H9 (cell line): ENCODE measurements at regions not wholly inside any gene's neighbourhood (a gene's known extent, or its start where the extent isn't known, plus 50 kb on each side); places are given as distances from the start of the nearest gene placed in this dataset.

Experiments
- DNase-seq: peaks from one replicate; pipeline ENCODE4 v3.0.0-alpha.2; 2017
- H2AFZ ChIP-seq: one replicate; pipeline ENCODE4 v1.6.1; 2013; ENCODE audit warnings: mild to moderate bottlenecking, low read length, control low read depth, moderate library complexity
- H2AK5ac ChIP-seq: 2 replicates; pipeline ENCODE4 v1.6.1; 2013; ENCODE audit warnings: low read length, control low read depth, mixed read lengths; ENCODE audit not compliant: insufficient read length
- H2BK120ac ChIP-seq: one replicate; pipeline ENCODE4 v1.6.1; 2013; ENCODE audit warnings: low read depth, mild to moderate bottlenecking, low read length, control low read depth, inconsistent platforms; ENCODE audit not compliant: poor library complexity, severe bottlenecking
- H2BK12ac ChIP-seq: 2 replicates; pipeline ENCODE4 v1.6.1; 2013; ENCODE audit warnings: low read length, control low read depth, mixed read lengths, low read depth; ENCODE audit not compliant: insufficient read length
- H2BK15ac ChIP-seq: 2 replicates; pipeline ENCODE4 v1.6.1; 2013; ENCODE audit warnings: low read depth, low read length, control low read depth
- H2BK20ac ChIP-seq: one replicate; pipeline ENCODE4 v1.6.1; 2013; ENCODE audit warnings: low read depth, mild to moderate bottlenecking, low read length, control low read depth, inconsistent platforms; ENCODE audit not compliant: poor library complexity, severe bottlenecking
- H2BK5ac ChIP-seq: 2 replicates; pipeline ENCODE4 v1.6.1; 2013; ENCODE audit warnings: low read length, control low read depth, mixed read lengths; ENCODE audit not compliant: insufficient read length
- H3K14ac ChIP-seq: 2 replicates; pipeline ENCODE4 v1.6.1; 2013; ENCODE audit warnings: low read length, control low read depth; ENCODE audit not compliant: insufficient read depth
- H3K18ac ChIP-seq: 2 replicates; pipeline ENCODE4 v1.6.1; 2013; ENCODE audit warnings: low read depth, mild to moderate bottlenecking, mixed read lengths, low read length, control low read depth; ENCODE audit not compliant: insufficient read length
- H3K23ac ChIP-seq: 2 replicates; pipeline ENCODE4 v1.6.1; 2013; ENCODE audit warnings: low read length, control low read depth, mixed read lengths, low read depth; ENCODE audit not compliant: insufficient read length
- H3K23me2 ChIP-seq: 2 replicates; pipeline ENCODE4 v1.6.1; 2013; ENCODE audit warnings: low read depth, mild to moderate bottlenecking, mixed read lengths, low read length, control low read depth; ENCODE audit not compliant: insufficient read length, poor library complexity, severe bottlenecking
- H3K27ac ChIP-seq: 2 replicates; pipeline ENCODE4 v1.5.1; 2013; ENCODE audit warnings: low read length, control low read depth, mixed read lengths, low read depth; ENCODE audit not compliant: insufficient read length
- H3K27me3 ChIP-seq: 2 replicates; pipeline ENCODE4 v1.6.1; 2013; ENCODE audit warnings: low read length, control low read depth, inconsistent platforms; ENCODE audit not compliant: insufficient read depth
- H3K4ac ChIP-seq: 2 replicates; pipeline ENCODE4 v1.6.1; 2013; ENCODE audit warnings: low read depth, mild to moderate bottlenecking, control low read depth, inconsistent platforms, low read length, moderate library complexity
- H3K4me1 ChIP-seq: 2 replicates; pipeline ENCODE4 v1.6.1; 2013; ENCODE audit warnings: low read length, control low read depth, inconsistent platforms; ENCODE audit not compliant: insufficient read depth
- H3K4me2 ChIP-seq: 2 replicates; pipeline ENCODE4 v1.6.1; 2013; ENCODE audit warnings: low read length, control low read depth, mixed read lengths; ENCODE audit not compliant: insufficient read length, insufficient read depth
- H3K56ac ChIP-seq: 2 replicates; pipeline ENCODE4 v1.6.1; 2013; ENCODE audit warnings: low read depth, mild to moderate bottlenecking, mixed read lengths, low read length, control low read depth; ENCODE audit not compliant: insufficient read length
- H3K79me1 ChIP-seq: 2 replicates; pipeline ENCODE4 v1.6.1; 2013; ENCODE audit warnings: low read depth, mild to moderate bottlenecking, moderate library complexity, low read length, control low read depth, inconsistent platforms; ENCODE audit not compliant: insufficient read depth, poor library complexity, severe bottlenecking
- H3K79me2 ChIP-seq: 2 replicates; pipeline ENCODE4 v1.6.1; 2013; ENCODE audit warnings: low read length, control low read depth, inconsistent platforms; ENCODE audit not compliant: insufficient read depth
- H3K9ac ChIP-seq: 2 replicates; pipeline ENCODE4 v1.6.1; 2013; ENCODE audit warnings: low read length, control low read depth, mixed read lengths; ENCODE audit not compliant: insufficient read length; ENCODE audit errors: extremely low read depth
- H3K9me3 ChIP-seq: one replicate; pipeline ENCODE4 v1.6.1; 2013; ENCODE audit warnings: low read depth, low read length, inconsistent platforms; ENCODE audit not compliant: control insufficient read depth
- H3T11ph ChIP-seq: one replicate; pipeline ENCODE4 v1.6.1; 2013; ENCODE audit warnings: mild to moderate bottlenecking, low read length, control low read depth, inconsistent platforms
- H4K20me1 ChIP-seq: one replicate; pipeline ENCODE4 v1.6.1; 2013; ENCODE audit not compliant: control insufficient read depth, insufficient read length, insufficient read depth
- H4K5ac ChIP-seq: 2 replicates; pipeline ENCODE4 v1.6.1; 2013; ENCODE audit warnings: low read depth, mild to moderate bottlenecking, mixed read lengths, low read length, control low read depth; ENCODE audit not compliant: insufficient read length
- H4K8ac ChIP-seq: replicated peaks from 2 replicates; pipeline ENCODE4 v1.6.1; 2013; ENCODE audit warnings: low read length, control low read depth, mixed read lengths, low read depth; ENCODE audit not compliant: insufficient read length
- H4K91ac ChIP-seq: 2 replicates; pipeline ENCODE4 v1.6.1; 2013; ENCODE audit warnings: low read depth, mild to moderate bottlenecking, moderate library complexity, mixed read lengths, low read length, control low read depth; ENCODE audit not compliant: insufficient read length
- H3K27ac Mint-ChIP-seq, 3 experiments: 2 replicates in 2 of 3; 3 replicates in 1 of 3; pipeline ENCODE4 v1.8.0; 2020 to 2021; ENCODE audit warnings: mixed read lengths in 3 of 3, mild to moderate bottlenecking in 1 of 3, moderate library complexity in 1 of 3
- H3K27me3 Mint-ChIP-seq: 2 replicates; pipeline ENCODE4 v1.8.0; 2021; ENCODE audit warnings: low read depth, mild to moderate bottlenecking, moderate library complexity, mixed read lengths
- H3K36me3 Mint-ChIP-seq, 3 experiments: 2 replicates in 2 of 3; 3 replicates in 1 of 3; pipeline ENCODE4 v1.8.0; 2020 to 2021; ENCODE audit warnings: low read depth in 3 of 3, mixed read lengths in 3 of 3; ENCODE audit not compliant: insufficient read depth in 1 of 3
- H3K4me1 Mint-ChIP-seq, 2 experiments: 2 replicates each; pipeline ENCODE4 v1.8.0; 2020; ENCODE audit warnings: mixed read lengths in 2 of 2
- H3K4me3 Mint-ChIP-seq, 2 experiments: 2 replicates in 1 of 2; 3 replicates in 1 of 2; pipeline ENCODE4 v1.8.0; 2020 to 2021; ENCODE audit warnings: mild to moderate bottlenecking in 2 of 2, mixed read lengths in 2 of 2, moderate library complexity in 1 of 2
- H3K9me3 Mint-ChIP-seq, 2 experiments: 2 replicates in 1 of 2; 3 replicates in 1 of 2; pipeline ENCODE4 v1.8.0; 2020; ENCODE audit warnings: mild to moderate bottlenecking in 2 of 2, mixed read lengths in 2 of 2, moderate library complexity in 1 of 2
- WGBS: extraction: QIAGEN DNeasy Blood & Tissue Kit; methylation state at CpG from one replicate; pipeline ENCODE4 v1.1.7; 2013; ENCODE audit warnings: missing lambda C conversion rate, low lambda C conversion rate, mixed read lengths; ENCODE audit not compliant: insufficient read length; ENCODE audit errors: extremely low coverage; 5-methylcytosine and 5-hydroxymethylcytosine counted together
- TF ChIP-seq, protein P1 (sequence below): fragments of 200-600 bp; sonication (generic); conservative IDR thresholded peaks from 3 replicates; pipeline ENCODE4 v1.8.0; 2021; ENCODE audit warnings: antibody characterized with exemption, mild to moderate bottlenecking

DNA sequence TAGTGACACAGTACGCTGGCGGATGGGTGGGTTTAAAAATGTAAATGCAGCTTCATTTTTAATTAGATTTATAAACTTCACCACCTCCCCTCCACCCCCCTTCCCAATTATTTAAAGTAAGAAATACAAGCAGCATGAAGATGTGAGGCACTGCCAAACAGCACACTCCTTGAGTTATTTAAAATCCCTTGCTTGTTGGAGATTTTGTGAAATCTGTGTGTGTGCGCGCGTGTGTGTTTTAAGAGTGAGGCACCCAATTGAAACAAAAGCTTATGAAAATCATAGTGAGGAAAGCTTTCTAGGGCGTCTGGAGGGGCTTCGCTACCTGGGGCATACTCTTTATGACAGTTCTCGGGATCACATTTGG lies 219.6 kb upstream of the IRX3 start:
- no peak overlapping the region for H3K4me2 ChIP-seq
- H2AFZ ChIP-seq: no peak overlapping the region
- no peak overlapping the region for H4K91ac ChIP-seq
- TF ChIP-seq, protein P1, sequence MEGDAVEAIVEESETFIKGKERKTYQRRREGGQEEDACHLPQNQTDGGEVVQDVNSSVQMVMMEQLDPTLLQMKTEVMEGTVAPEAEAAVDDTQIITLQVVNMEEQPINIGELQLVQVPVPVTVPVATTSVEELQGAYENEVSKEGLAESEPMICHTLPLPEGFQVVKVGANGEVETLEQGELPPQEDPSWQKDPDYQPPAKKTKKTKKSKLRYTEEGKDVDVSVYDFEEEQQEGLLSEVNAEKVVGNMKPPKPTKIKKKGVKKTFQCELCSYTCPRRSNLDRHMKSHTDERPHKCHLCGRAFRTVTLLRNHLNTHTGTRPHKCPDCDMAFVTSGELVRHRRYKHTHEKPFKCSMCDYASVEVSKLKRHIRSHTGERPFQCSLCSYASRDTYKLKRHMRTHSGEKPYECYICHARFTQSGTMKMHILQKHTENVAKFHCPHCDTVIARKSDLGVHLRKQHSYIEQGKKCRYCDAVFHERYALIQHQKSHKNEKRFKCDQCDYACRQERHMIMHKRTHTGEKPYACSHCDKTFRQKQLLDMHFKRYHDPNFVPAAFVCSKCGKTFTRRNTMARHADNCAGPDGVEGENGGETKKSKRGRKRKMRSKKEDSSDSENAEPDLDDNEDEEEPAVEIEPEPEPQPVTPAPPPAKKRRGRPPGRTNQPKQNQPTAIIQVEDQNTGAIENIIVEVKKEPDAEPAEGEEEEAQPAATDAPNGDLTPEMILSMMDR: no peak
- no peak overlapping the region for H3K4ac ChIP-seq
- no peak overlapping the region for H2BK15ac ChIP-seq
- H3K79me1 ChIP-seq: no peaks in the 10 kb centered on the region
- Mint-ChIP-seq H3K27ac (no peak overlapping the region), H3K27me3 (peaks cover 5% of the 10 kb centered on the region), H3K36me3 (no peaks in the 10 kb centered on the region), H3K4me1 (peaks cover 56 to 71% of the 10 kb centered on the region in 2 experiments), H3K9me3 (no peaks in the 10 kb centered on the region; a peak in 1 of 5 replicates), H3K4me3 (0 out of 5 replicates have a peak overlapping the region, but pooled peaks of 1 of the 2 experiments have one; percentile 13)
- H3K14ac ChIP-seq: no peak overlapping the region
- no CpG with 5 or more reads among the region's 8 CpGs for WGBS
- no peaks in the 10 kb centered on the region for H3K79me2 ChIP-seq
- no peak overlapping the region for H4K8ac ChIP-seq
- H4K5ac ChIP-seq: no peak overlapping the region
- H2BK5ac ChIP-seq: no peak overlapping the region
- no peak overlapping the region for H2BK120ac ChIP-seq
- H4K20me1 ChIP-seq: no peaks in the 10 kb centered on the region
- H3K23ac ChIP-seq: no peak overlapping the region
- no peak overlapping the region for H2BK12ac ChIP-seq
- no peak overlapping the region for H2BK20ac ChIP-seq
- peaks cover 4% of the 10 kb centered on the region for H3K4me1 ChIP-seq
- no peaks in the 10 kb centered on the region for H3K9me3 ChIP-seq
- H3K56ac ChIP-seq: no peak overlapping the region
- H2AK5ac ChIP-seq: no peak overlapping the region
- H3K23me2 ChIP-seq: no peaks in the 10 kb centered on the region
- no peaks in the 10 kb centered on the region for H3K27me3 ChIP-seq
- no peak overlapping the region for H3K9ac ChIP-seq
- H3K27ac ChIP-seq: no peak overlapping the region
- no peak overlapping the region for H3T11ph ChIP-seq
- H3K18ac ChIP-seq: no peak overlapping the region
- no peak for DNase-seq
